IgD-negative memory B cell (primary cell): ENCODE measurements at regions not wholly inside any gene's neighbourhood (a gene's known extent, or its start where the extent isn't known, plus 50 kb on each side); places are given as distances from the start of the nearest gene placed in this dataset.

Source experiments
- H3K27ac Mint-ChIP-seq, 3 donors: one replicate each; pipeline ENCODE4 v1.8.0; 2020 to 2022; ENCODE audit warnings: mild to moderate bottlenecking in 3 of 3, mixed read lengths in 3 of 3, moderate library complexity in 1 of 3
- H3K27me3 Mint-ChIP-seq: one replicate; pipeline ENCODE4 v1.8.0; 2021; ENCODE audit warnings: mixed read lengths
- H3K36me3 Mint-ChIP-seq: one replicate; pipeline ENCODE4 v1.8.0; 2020; ENCODE audit warnings: mild to moderate bottlenecking, mixed read lengths
- H3K4me1 Mint-ChIP-seq, 3 donors: one replicate each; pipeline ENCODE4 v1.8.0; 2020 to 2022; ENCODE audit warnings: mixed read lengths in 3 of 3, mild to moderate bottlenecking in 1 of 3
- H3K4me3 Mint-ChIP-seq, 4 donors: one replicate each; pipeline ENCODE4 v1.8.0; 2020 to 2022; ENCODE audit warnings: mild to moderate bottlenecking in 4 of 4, mixed read lengths in 4 of 4, moderate library complexity in 3 of 4
- H3K9me3 Mint-ChIP-seq, 3 donors: one replicate each; pipeline ENCODE4 v1.8.0; 2020 to 2021; ENCODE audit warnings: mixed read lengths in 3 of 3, mild to moderate bottlenecking in 1 of 3

DNA sequence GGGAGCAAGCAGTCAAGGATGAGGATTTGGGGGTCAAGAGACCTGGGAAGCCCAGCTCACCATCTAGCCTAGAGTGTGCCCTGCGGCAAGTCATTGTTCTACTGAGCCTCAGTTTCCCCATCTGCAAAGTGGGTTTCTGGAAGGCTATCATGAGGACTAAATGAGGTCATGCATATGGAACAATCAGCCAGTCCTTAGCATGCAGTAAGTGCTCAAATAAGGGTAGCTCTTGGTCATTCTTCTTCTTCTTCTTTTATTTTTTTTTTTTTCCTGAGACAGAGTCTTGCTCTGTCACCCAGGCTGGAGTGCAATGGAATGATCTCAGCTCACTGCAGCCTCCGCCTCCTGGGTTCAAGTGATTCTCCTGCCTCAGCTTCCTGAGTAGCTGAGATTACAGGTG lies 99.9 kb upstream of the RUNX3 start:
- H3K4me3 Mint-ChIP-seq, result peak overlapping the region; percentile 38 to 89 (median 80)
- H3K9me3 Mint-ChIP-seq, result no peaks in the 10 kb centered on the region
- H3K27ac Mint-ChIP-seq, result peak overlapping the region in 1 of 3 donors; percentile 93
- peaks cover 46 to 67% (median 56%) of the 10 kb centered on the region in 3 donors for H3K4me1 Mint-ChIP-seq
- H3K36me3 Mint-ChIP-seq, result no peaks in the 10 kb centered on the region
- H3K27me3 Mint-ChIP-seq, result no peaks in the 10 kb centered on the region

GRCh38 chr1:25028907-25029599 lies 99.0 kb upstream of the RUNX3 start:
- H3K27ac Mint-ChIP-seq, result peak overlapping the region; percentile 75 to 93 (median 91)
- H3K36me3 Mint-ChIP-seq, result no peaks in the 10 kb centered on the region
- H3K4me1 Mint-ChIP-seq, result peaks cover 46 to 60% (median 51%) of the 10 kb centered on the region in 3 donors
- H3K9me3 Mint-ChIP-seq, result no peaks in the 10 kb centered on the region
- H3K4me3 Mint-ChIP-seq, result peak overlapping the region; percentile 73 to 89 (median 81)
- no peaks in the 10 kb centered on the region for H3K27me3 Mint-ChIP-seq

GRCh38 chr1:25028587-25028906 lies 98.5 kb upstream of the RUNX3 start:
- Mint-ChIP-seq H3K27me3 (no peaks in the 10 kb centered on the region), H3K9me3 (no peaks in the 10 kb centered on the region), H3K27ac (peak overlapping the region; percentile 75 to 93 (median 91)), H3K36me3 (no peaks in the 10 kb centered on the region), H3K4me1 (peaks cover 47 to 60% (median 49%) of the 10 kb centered on the region in 3 donors), H3K4me3 (peak overlapping the region; percentile 73 to 89 (median 81))

DNA sequence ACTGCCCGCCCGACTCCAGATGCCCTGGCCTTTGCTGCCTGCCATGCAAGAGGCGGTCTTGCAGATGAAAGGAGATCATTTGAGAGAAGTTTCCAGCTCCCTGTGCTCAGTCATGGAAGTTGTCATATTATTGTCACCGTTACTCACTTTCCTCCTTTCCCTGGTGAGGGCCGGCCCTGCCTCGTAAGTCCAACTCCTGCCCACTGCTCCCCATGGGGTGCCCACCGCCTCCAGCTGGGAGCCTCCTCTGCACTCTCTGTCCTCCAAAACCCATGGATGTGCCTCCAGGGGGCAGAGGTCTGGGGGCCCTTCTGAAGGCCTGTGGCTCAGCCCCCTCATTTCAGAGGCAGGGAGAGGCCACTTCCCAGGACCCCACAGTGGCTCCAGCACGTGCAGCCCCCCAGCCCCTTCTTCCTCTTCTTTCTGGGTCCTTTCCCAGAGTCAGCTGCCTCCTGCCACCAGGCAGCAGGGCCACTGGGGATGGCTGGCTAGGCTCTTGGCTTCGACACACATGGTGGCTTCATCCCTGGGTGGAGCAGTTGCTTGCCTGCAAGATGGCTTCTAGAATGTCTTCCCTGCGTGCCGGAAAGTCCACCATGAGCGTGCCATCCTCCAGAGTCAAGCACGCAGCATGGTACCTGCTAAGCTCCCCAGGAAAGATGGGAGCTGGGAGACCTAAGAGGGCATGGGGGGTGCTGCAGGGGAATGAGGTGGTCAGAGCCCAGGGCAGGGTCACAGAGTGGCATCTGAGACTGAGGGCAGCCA lies 97.9 kb upstream of the RUNX3 start:
- H3K27ac Mint-ChIP-seq, result peak overlapping the region in 2 of 3 donors; percentile 31 to 93
- H3K9me3 Mint-ChIP-seq, result no peaks in the 10 kb centered on the region
- no peaks in the 10 kb centered on the region for H3K27me3 Mint-ChIP-seq
- H3K36me3 Mint-ChIP-seq, result no peaks in the 10 kb centered on the region
- peaks cover 47 to 59% (median 47%) of the 10 kb centered on the region in 3 donors for H3K4me1 Mint-ChIP-seq
- H3K4me3 Mint-ChIP-seq, result peak overlapping the region in 3 of 4 donors; percentile 18 to 87 (median 35)

- H3K9me3 Mint-ChIP-seq, result no peaks in the 10 kb centered on the region
- H3K27me3 Mint-ChIP-seq, result no peaks in the 10 kb centered on the region
- H3K36me3 Mint-ChIP-seq, result no peaks in the 10 kb centered on the region
- peaks cover 38 to 54% (median 42%) of the 10 kb centered on the region in 3 donors for H3K4me1 Mint-ChIP-seq
- peak overlapping the region in 1 of 3 donors; percentile 49 for H3K27ac Mint-ChIP-seq
- H3K4me3 Mint-ChIP-seq, result peak overlapping the region in 1 of 4 donors; percentile 18
Observed at GRCh38 chr1:25026730-25027450, 96.8 kb upstream of the RUNX3 start.

GRCh38 chr1:25026304-25026703 lies 96.2 kb upstream of the RUNX3 start:
- Mint-ChIP-seq H3K36me3 (no peaks in the 10 kb centered on the region), H3K27ac (no peak overlapping the region), H3K4me1 (peaks cover 36 to 50% (median 37%) of the 10 kb centered on the region in 3 donors), H3K4me3 (no peak overlapping the region), H3K27me3 (no peaks in the 10 kb centered on the region), H3K9me3 (no peaks in the 10 kb centered on the region)

- H3K4me3 Mint-ChIP-seq, result no peak overlapping the region
- H3K9me3 Mint-ChIP-seq, result no peaks in the 10 kb centered on the region
- no peaks in the 10 kb centered on the region for H3K27me3 Mint-ChIP-seq
- H3K27ac Mint-ChIP-seq, result peak overlapping the region in 2 of 3 donors; percentile 63 to 97
- H3K4me1 Mint-ChIP-seq, result peaks cover 36 to 49% (median 40%) of the 10 kb centered on the region in 3 donors
- no peaks in the 10 kb centered on the region for H3K36me3 Mint-ChIP-seq
Observed at GRCh38 chr1:25024615-25025350, 94.7 kb upstream of the RUNX3 start.

GRCh38 chr1:25023826-25024225 lies 93.8 kb upstream of the RUNX3 start:
- Mint-ChIP-seq H3K9me3 (no peaks in the 10 kb centered on the region), H3K4me3 (peak overlapping the region in 3 of 4 donors; percentile 23 to 49 (median 33)), H3K36me3 (no peaks in the 10 kb centered on the region), H3K27me3 (no peaks in the 10 kb centered on the region), H3K27ac (peak overlapping the region; percentile 90 to 97 (median 97)), H3K4me1 (peaks cover 35 to 49% (median 39%) of the 10 kb centered on the region in 3 donors)

DNA sequence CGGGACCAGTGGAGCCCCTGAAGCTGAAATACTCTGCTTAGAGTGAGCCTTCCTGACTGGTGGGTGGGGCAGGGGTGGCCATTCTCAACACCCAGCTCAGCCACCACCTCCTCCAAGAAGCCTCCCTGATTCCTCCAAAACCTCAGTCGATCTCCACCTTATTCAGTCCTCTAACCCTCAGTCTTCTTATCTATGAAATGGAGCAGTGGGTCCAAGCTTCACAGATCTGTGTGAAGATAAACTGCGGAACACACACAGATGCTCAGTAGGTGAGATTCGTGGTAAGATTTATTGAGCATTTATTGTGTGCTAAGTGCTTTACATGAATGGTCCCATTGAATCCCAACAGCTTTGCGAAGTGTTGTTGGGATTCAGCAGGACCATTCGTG lies 93.1 kb upstream of the RUNX3 start:
- Mint-ChIP-seq H3K27ac (peak overlapping the region; percentile 95 to 97 (median 97)), H3K4me3 (peak overlapping the region; percentile 21 to 87 (median 64)), H3K36me3 (no peaks in the 10 kb centered on the region), H3K4me1 (peaks cover 32 to 44% (median 36%) of the 10 kb centered on the region in 3 donors), H3K27me3 (no peaks in the 10 kb centered on the region), H3K9me3 (no peaks in the 10 kb centered on the region)

DNA sequence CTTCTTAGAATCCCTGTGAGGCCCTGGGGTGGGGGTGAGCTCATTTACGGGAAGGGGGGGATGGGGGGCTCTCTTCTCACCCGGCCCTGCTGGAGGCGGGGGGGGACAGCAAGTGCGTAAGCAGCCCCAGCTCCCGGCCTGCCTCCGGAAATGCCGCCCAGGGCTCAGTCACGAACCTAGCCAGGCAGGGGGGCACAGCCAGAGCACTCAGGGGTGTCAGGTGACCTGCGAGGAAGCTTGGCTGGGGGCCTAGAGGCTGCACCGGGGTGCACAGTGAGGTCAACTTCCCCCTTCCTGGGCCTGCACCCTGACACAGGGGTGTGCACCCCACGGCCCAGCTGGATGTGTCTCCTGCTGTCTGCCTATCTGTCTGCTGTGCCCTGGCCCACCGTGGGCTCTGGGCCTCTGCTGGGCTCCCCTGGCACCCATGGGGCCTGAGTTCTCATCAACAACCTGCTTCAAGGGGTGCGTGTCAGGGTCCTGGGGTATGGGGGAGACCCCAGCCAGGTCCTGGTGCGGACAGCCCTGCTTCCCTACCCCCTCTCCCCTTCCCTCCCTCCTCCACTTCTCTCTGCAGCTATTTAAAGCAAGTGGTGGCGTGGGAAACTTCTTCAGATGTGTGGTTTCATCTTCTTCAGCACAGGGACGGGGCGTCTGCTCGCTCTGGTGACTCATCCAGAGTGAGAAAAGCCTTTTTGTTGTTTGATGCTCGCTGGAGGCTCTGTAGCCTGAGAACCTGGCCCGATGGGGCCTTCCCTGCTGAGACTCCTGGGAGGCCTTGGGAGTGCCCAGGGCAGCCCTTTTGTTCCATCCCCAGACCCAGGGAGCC lies 92.5 kb upstream of the RUNX3 start:
- Mint-ChIP-seq H3K9me3 (no peaks in the 10 kb centered on the region), H3K36me3 (no peaks in the 10 kb centered on the region), H3K4me1 (peaks cover 32 to 41% (median 35%) of the 10 kb centered on the region in 3 donors), H3K27me3 (no peaks in the 10 kb centered on the region), H3K27ac (peak overlapping the region; percentile 95 to 97 (median 97)), H3K4me3 (peak overlapping the region; percentile 44 to 87 (median 79))

GRCh38 chr1:25021591-25022215 lies 91.6 kb upstream of the RUNX3 start:
- Mint-ChIP-seq H3K27ac (peak overlapping the region; percentile 95 to 97 (median 97)), H3K27me3 (no peaks in the 10 kb centered on the region), H3K36me3 (no peaks in the 10 kb centered on the region), H3K4me3 (peak overlapping the region in 1 of 4 donors; percentile 51), H3K4me1 (peaks cover 32 to 36% (median 35%) of the 10 kb centered on the region in 3 donors), H3K9me3 (no peaks in the 10 kb centered on the region)

DNA sequence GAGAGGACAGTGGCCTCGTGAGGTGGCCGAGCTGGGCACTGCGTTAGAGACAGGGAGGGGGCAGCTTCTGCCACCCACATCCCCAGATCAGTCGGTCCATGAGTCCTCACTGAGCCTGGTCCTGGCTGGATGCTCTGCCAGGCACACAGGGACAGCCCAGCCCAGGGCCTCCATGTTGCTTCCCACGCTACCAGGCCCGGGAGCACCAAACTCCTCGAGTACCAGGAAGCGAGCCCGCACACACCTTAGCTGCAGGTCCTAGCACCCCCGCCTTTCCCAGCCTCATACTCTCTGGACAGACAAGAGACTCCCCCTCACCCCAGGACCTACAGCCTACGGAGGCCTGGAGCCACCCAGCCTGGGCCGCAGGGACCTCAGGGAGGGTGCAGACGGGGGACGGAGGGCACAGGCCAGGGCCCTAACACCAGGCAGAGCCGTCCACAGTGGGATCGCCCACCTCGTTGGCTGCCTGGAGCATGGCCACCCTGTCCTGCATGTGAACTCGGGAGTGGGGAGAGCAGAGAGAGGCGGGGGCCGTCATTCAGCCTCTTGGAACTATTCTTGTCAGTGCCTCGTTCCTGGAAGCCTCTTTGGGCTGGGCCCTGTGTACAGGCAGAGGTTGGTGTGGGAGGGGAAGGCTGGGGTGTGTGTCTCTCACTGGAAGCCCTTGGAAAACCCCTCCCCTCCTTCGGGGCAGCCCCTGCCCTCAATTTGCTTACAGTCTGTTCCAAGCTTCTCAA lies 90.9 kb upstream of the RUNX3 start:
- H3K4me3 Mint-ChIP-seq, result peak overlapping the region in 2 of 4 donors; percentile 47 to 81
- H3K27me3 Mint-ChIP-seq, result no peaks in the 10 kb centered on the region
- H3K9me3 Mint-ChIP-seq, result no peaks in the 10 kb centered on the region
- H3K36me3 Mint-ChIP-seq, result no peaks in the 10 kb centered on the region
- peak overlapping the region; percentile 9 to 97 (median 87) for H3K27ac Mint-ChIP-seq
- peaks cover 32 to 36% (median 35%) of the 10 kb centered on the region in 3 donors for H3K4me1 Mint-ChIP-seq
